Stimulated activated effector memory CD8-positive, alpha-beta T cell treated with anti-CD3 and anti-CD28 coated beads, Interleukin-12 subunit alpha, Interleukin-12 subunit beta, amount 100 ng/mL, for 72 hours (primary cell): ENCODE measurements at regions not wholly inside any gene's neighbourhood (a gene's known extent, or its start where the extent isn't known, plus 50 kb on each side); places are given as distances from the start of the nearest gene placed in this dataset.

Experiments
- ATAC-seq: fragments of 150-1000 bp; cut with Tn5 transposase; 2 replicates; pipeline ENCODE4 v1.10.0; 2021
- DNase-seq, 2 donors: peaks; one replicate each; pipeline ENCODE4 v3.0.0; 2021 to 2022; ENCODE audit warnings: low spot score in 2 of 2
- H3K27ac Mint-ChIP-seq: one replicate; pipeline ENCODE4 v1.8.0; 2022; ENCODE audit warnings: mild to moderate bottlenecking, mixed read lengths
- H3K36me3 Mint-ChIP-seq: one replicate; pipeline ENCODE4 v1.8.0; 2022; ENCODE audit warnings: mild to moderate bottlenecking, mixed read lengths
- H3K4me1 Mint-ChIP-seq: one replicate; pipeline ENCODE4 v1.8.0; 2022; ENCODE audit warnings: mixed read lengths
- H3K4me3 Mint-ChIP-seq: one replicate; pipeline ENCODE4 v1.8.0; 2022; ENCODE audit warnings: mild to moderate bottlenecking, mixed read lengths
- H3K9me3 Mint-ChIP-seq: one replicate; pipeline ENCODE4 v1.8.0; 2022; ENCODE audit warnings: mixed read lengths

DNA sequence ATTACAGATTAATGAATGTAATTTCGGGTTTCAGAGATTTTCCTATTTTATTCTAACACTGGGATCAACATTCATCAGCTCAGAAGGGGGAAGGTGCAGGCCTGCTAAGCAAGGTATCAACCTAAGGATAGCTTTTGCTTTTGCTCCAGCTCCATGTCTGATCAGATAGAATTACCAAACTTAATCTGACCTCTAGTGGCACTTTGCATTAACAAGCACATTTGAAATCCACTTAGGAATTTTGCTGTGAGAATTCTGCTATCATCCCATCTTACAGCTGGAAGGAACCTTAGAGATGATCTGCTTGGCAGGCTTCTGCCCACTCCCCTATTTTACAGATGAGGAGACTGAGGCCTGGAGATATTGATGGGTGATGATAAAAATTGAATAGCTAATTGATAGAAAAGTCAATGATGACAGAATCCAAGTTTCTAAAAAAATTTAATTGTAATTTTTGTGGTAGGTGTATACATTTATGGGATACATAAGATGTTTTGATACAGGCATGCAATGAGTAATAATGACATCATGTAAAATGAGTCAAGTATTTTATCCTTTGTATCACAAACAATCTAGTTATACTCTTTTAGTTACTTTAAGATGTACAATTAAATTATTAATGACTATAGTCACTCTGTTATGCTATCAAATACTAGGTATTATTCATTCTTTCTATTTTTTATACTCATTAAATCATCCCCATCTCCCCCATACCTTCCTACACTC lies 209.2 kb upstream of the ZPLD1 start:
- ATAC-seq (no peak), DNase-seq (no peak)
- Mint-ChIP-seq H3K4me1 (peaks cover 13% of the 10 kb centered on the region), H3K4me3 (no peak overlapping the region), H3K27ac (no peak overlapping the region), H3K36me3 (no peaks in the 10 kb centered on the region), H3K9me3 (no peaks in the 10 kb centered on the region)

GRCh38 chr3:102226463-102226862 lies 208.4 kb upstream of the ZPLD1 start:
- no peak for DNase-seq
- no peak overlapping the region for H3K4me3 Mint-ChIP-seq
- no peaks in the 10 kb centered on the region for H3K9me3 Mint-ChIP-seq

DNA sequence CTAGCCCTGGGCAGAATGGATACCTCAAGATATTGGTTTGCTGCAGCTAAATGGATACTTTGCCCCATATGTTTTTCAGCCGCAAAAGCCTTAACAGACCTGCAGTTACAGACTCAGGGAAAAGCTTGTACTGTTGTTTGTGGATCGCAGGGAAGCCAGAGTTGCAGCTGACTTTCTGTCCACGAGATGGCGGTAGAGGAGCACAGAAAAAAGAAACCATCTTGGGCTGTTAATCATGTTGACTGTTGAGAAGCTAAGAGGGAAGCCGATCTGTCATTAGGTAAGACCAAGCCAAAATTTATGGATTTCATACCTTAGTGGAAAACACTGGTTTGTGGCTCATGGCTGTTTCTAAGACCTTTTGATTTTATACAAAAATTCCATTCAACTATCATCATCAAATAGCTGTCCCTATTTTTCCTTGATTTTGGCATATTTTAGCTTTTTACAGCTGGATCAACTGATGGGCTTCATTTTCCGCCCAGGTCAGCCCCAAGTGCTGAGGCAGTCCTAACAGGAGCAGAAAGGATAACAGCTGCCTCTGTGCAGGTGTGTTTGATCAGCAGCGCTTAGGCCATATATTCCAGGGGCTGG lies 205.7 kb upstream of the ZPLD1 start:
- H3K4me1 Mint-ChIP-seq = peaks cover 8% of the 10 kb centered on the region
- H3K9me3 Mint-ChIP-seq = no peaks in the 10 kb centered on the region
- H3K4me3 Mint-ChIP-seq = no peak overlapping the region
- ATAC-seq = peak; percentile 79
- no peaks in the 10 kb centered on the region for H3K36me3 Mint-ChIP-seq
- peak; percentile 66 to 88 for DNase-seq
- peak overlapping the region; percentile 67 for H3K27ac Mint-ChIP-seq

More at GRCh38 chr3:102226463-102226862, 208.4 kb upstream of the ZPLD1 start:
- Mint-ChIP-seq H3K4me1 (peaks cover 13% of the 10 kb centered on the region), H3K27ac (no peak overlapping the region), H3K36me3 (no peaks in the 10 kb centered on the region)
- ATAC-seq = peak; percentile 60

GRCh38 chr3:102230057-102230456 lies 204.8 kb upstream of the ZPLD1 start:
- H3K27ac Mint-ChIP-seq = peak overlapping the region; percentile 67
- H3K9me3 Mint-ChIP-seq = no peaks in the 10 kb centered on the region
- H3K4me3 Mint-ChIP-seq = no peak overlapping the region
- DNase-seq = no peak
- ATAC-seq = no peak
- peaks cover 8% of the 10 kb centered on the region for H3K4me1 Mint-ChIP-seq
- no peaks in the 10 kb centered on the region for H3K36me3 Mint-ChIP-seq

DNA sequence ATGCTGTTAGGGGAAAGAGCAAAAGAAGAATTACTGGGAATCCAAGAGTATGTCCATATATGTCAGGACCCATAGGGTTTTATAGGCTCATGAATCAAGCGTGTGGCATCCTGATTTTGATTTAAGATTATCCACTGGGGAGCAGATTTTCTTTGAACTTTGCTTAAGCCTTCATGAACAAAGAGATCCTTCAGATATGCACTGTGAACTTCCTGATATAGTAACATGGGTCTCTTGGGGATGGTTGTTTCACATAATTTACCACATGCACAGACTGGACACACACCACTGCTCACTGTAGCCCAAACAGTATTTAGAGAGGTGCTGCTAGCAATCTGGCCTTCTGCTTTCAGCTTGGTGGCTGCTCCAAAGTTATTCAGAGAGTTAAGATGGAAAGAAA lies 200.9 kb upstream of the ZPLD1 start:
- H3K36me3 Mint-ChIP-seq = no peaks in the 10 kb centered on the region
- H3K9me3 Mint-ChIP-seq = no peaks in the 10 kb centered on the region
- H3K27ac Mint-ChIP-seq = no peak overlapping the region
- H3K4me3 Mint-ChIP-seq = no peak overlapping the region
- DNase-seq (no peak), ATAC-seq (no peak)
- H3K4me1 Mint-ChIP-seq = peaks cover 8% of the 10 kb centered on the region

GRCh38 chr3:102235679-102236078 lies 199.1 kb upstream of the ZPLD1 start:
- DNase-seq = peak in 1 of 2 donors; percentile 60
- Mint-ChIP-seq H3K36me3 (no peaks in the 10 kb centered on the region), H3K27ac (no peak overlapping the region), H3K4me1 (no peaks in the 10 kb centered on the region), H3K9me3 (no peaks in the 10 kb centered on the region), H3K4me3 (no peak overlapping the region)
- no peak for ATAC-seq

DNA sequence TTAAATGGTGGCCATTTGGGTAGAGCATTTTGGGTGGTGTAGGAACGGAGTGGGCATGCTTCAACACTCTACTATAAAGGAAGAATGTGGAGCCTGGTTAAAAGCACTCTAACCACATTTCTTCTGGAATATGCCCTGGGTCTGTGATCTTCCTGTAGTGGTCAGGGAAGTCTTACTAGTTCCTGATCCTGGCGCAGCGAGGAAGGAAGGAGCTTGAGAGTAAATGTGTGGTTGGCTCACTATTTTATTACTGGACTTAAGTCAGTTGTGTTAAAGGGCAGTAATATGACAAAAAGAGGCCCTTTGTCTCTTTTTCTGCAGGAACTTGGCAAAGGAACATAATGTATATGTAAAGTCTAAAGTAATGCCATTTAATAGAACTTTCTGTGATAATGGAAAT lies 197.6 kb upstream of the ZPLD1 start:
- no peak overlapping the region for H3K4me3 Mint-ChIP-seq
- H3K36me3 Mint-ChIP-seq = no peaks in the 10 kb centered on the region
- ATAC-seq (no peak), DNase-seq (no peak)
- H3K9me3 Mint-ChIP-seq = no peaks in the 10 kb centered on the region
- no peak overlapping the region for H3K27ac Mint-ChIP-seq
- no peaks in the 10 kb centered on the region for H3K4me1 Mint-ChIP-seq

- DNase-seq (no peak), ATAC-seq (no peak)
- H3K27ac Mint-ChIP-seq = no peak overlapping the region
- H3K4me3 Mint-ChIP-seq = no peak overlapping the region
- no peaks in the 10 kb centered on the region for H3K4me1 Mint-ChIP-seq
- no peaks in the 10 kb centered on the region for H3K9me3 Mint-ChIP-seq
- H3K36me3 Mint-ChIP-seq = no peaks in the 10 kb centered on the region
Observed at GRCh38 chr3:102237838-102238237, 197.0 kb upstream of the ZPLD1 start.

DNA sequence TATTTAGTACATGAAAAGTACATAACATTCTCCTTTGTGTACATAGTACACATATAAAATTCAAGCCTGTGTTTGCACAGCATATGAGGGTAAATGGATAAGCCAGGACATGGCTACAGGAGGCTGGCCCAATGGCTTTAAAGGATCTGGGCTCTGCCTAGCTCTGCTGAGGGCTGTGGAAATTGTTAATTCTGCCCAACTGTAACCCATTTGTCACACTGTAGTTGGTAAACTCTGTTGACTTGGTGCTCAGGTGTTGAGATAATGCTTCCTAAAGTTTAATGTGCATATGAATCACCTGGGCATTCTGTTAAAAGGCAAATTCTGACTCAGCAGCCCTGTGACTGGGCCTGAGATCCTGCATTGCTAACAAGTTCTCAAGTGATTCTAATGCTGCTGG lies 196.5 kb upstream of the ZPLD1 start:
- no peak for DNase-seq
- Mint-ChIP-seq H3K36me3 (no peaks in the 10 kb centered on the region), H3K4me3 (no peak overlapping the region), H3K27ac (no peak overlapping the region), H3K4me1 (no peaks in the 10 kb centered on the region), H3K9me3 (no peaks in the 10 kb centered on the region)
- peak; percentile 51 for ATAC-seq

DNA sequence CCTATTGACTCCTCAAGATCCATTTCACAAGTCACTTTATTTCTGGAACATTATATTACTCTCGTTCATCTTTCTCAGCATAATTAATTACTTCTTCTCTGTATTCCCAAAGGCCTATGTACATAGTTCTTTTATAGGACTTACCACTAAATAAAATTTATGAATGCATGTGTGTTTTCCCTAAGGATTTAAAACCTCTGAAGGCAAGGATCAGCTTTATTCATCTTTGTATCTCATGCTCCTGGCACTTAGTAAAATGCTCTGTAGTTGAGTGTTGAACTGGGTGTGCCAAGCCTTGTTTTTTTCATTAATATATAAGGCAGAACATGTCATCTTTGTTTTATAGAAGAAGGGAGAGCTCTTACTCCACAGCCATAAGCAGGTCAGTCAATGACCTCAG lies 194.1 kb upstream of the ZPLD1 start:
- no peak overlapping the region for H3K27ac Mint-ChIP-seq
- ATAC-seq = no peak
- no peaks in the 10 kb centered on the region for H3K4me1 Mint-ChIP-seq
- H3K4me3 Mint-ChIP-seq = no peak overlapping the region
- DNase-seq = no peak
- no peaks in the 10 kb centered on the region for H3K9me3 Mint-ChIP-seq
- H3K36me3 Mint-ChIP-seq = no peaks in the 10 kb centered on the region

GRCh38 chr3:102248981-102249705 lies 185.7 kb upstream of the ZPLD1 start:
- no peaks in the 10 kb centered on the region for H3K4me1 Mint-ChIP-seq
- no peak for ATAC-seq
- no peaks in the 10 kb centered on the region for H3K36me3 Mint-ChIP-seq
- no peak overlapping the region for H3K27ac Mint-ChIP-seq
- no peak for DNase-seq
- H3K9me3 Mint-ChIP-seq = no peaks in the 10 kb centered on the region
- H3K4me3 Mint-ChIP-seq = no peak overlapping the region

DNA sequence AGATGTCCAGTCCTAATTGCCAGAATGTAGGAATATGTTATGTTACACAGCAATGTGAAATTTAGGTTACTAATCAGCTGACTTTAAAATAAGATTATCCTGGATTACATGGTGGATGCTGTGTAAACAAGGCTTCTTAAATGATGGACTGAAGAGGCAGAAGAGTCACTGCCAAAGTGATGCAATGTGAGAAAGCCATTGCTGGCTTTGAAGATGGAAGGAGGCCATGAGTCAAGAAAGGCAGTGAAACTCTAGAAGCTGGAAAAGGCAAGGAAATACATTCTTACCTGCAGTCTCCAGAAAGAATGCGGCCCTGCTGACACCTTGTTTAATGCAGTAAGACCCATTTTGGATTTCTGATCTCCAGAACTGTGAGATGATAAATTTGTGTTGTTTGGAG lies 179.1 kb upstream of the ZPLD1 start:
- Mint-ChIP-seq H3K9me3 (no peaks in the 10 kb centered on the region), H3K4me3 (no peak overlapping the region), H3K36me3 (no peaks in the 10 kb centered on the region), H3K27ac (no peak overlapping the region), H3K4me1 (no peaks in the 10 kb centered on the region)
- no peak for DNase-seq
- no peak for ATAC-seq

GRCh38 chr3:102258666-102259227 lies 176.1 kb upstream of the ZPLD1 start:
- Mint-ChIP-seq H3K27ac (no peak overlapping the region), H3K9me3 (no peaks in the 10 kb centered on the region), H3K4me3 (no peak overlapping the region), H3K36me3 (no peaks in the 10 kb centered on the region), H3K4me1 (no peaks in the 10 kb centered on the region)
- ATAC-seq (no peak), DNase-seq (no peak)

GRCh38 chr3:102259663-102260062 lies 175.2 kb upstream of the ZPLD1 start:
- H3K36me3 Mint-ChIP-seq = no peaks in the 10 kb centered on the region
- no peaks in the 10 kb centered on the region for H3K9me3 Mint-ChIP-seq
- ATAC-seq (no peak), DNase-seq (no peak)
- no peak overlapping the region for H3K4me3 Mint-ChIP-seq
- H3K4me1 Mint-ChIP-seq = no peaks in the 10 kb centered on the region
- no peak overlapping the region for H3K27ac Mint-ChIP-seq

DNA sequence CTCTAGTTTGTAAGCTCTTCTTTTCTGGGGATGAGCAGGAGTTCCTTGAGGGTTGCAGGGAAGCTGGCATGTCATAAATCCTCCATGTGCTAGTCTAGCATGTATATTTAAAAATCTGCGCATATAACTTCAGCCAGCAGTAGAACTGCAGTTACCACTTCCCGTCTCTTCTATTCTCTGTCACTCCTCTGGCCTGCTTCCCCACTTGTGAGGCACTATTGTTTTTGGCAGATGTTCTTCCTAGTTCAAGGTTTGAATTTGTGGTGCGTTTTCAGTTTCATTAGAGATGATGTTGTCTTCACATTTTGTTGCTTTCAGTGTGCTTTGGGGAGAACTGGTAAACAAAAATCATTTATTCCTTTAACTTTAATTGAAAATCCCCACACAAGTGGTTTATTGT lies 169.1 kb upstream of the ZPLD1 start:
- no peaks in the 10 kb centered on the region for H3K4me1 Mint-ChIP-seq
- H3K4me3 Mint-ChIP-seq = no peak overlapping the region
- ATAC-seq (no peak), DNase-seq (no peak)
- no peak overlapping the region for H3K27ac Mint-ChIP-seq
- H3K36me3 Mint-ChIP-seq = no peaks in the 10 kb centered on the region
- no peaks in the 10 kb centered on the region for H3K9me3 Mint-ChIP-seq

DNA sequence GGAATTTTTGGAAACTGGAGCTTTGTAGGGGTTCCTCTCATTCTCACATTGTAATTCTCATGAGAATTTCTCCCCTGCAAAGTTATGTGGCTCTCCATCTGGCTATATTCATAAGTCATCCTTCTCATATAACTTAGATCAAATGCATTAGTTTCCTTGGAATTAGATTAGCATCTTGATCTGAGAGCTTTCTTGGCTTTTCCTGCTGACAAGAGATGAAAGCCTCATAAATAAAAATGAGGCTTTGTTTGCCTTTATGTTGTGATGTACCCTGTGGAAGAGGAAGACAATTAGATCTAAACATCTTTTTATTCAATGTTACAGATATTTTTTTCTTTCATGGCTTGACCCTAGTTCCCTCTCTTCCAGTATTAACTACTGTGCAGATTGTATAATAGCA lies 165.4 kb upstream of the ZPLD1 start:
- no peaks in the 10 kb centered on the region for H3K4me1 Mint-ChIP-seq
- no peak overlapping the region for H3K4me3 Mint-ChIP-seq
- no peaks in the 10 kb centered on the region for H3K9me3 Mint-ChIP-seq
- no peak overlapping the region for H3K27ac Mint-ChIP-seq
- H3K36me3 Mint-ChIP-seq = no peaks in the 10 kb centered on the region
- ATAC-seq (no peak), DNase-seq (no peak)
